Kidney (tissue), 13 donors: ENCODE measurements at regions not wholly inside any gene's neighbourhood (a gene's known extent, or its start where the extent isn't known, plus 50 kb on each side); places are given as distances from the start of the nearest gene placed in this dataset.

Source experiments
- DNase-seq, 5 donors: peaks; one replicate each; pipeline ENCODE4 v3.0.0-alpha.2; 2013 to 2020
- FAIRE-seq: peaks from 2 replicates; lab custom pipeline; 2012; peaks lifted over from hg19 to GRCh38; lab: Jason Lieb, UNC
- H3K27ac ChIP-seq, 2 donors: one replicate each; pipeline ENCODE4 v1.7.0; 2013; ENCODE audit warnings: low read depth in 2 of 2, low read length in 2 of 2, inconsistent platforms in 1 of 2
- H3K27me3 ChIP-seq: one replicate; pipeline ENCODE4 v1.7.1; 2013; ENCODE audit warnings: low read length, inconsistent platforms; ENCODE audit not compliant: control insufficient read depth, insufficient read depth
- H3K36me3 ChIP-seq, 3 donors: one replicate each; pipeline versions ENCODE4 v1.7.0 to v1.7.1; 2013; ENCODE audit warnings: low read length in 3 of 3, control low read depth in 1 of 3, inconsistent platforms in 1 of 3; ENCODE audit not compliant: insufficient read depth in 3 of 3, control insufficient read depth in 2 of 3
- H3K4me1 ChIP-seq, 3 donors: one replicate each; pipeline versions ENCODE4 v1.7.0 to v1.7.1; 2013; ENCODE audit warnings: low read length in 3 of 3, inconsistent platforms in 1 of 3, low read depth in 1 of 3; ENCODE audit not compliant: control insufficient read depth in 2 of 3, insufficient read depth in 2 of 3
- H3K4me3 ChIP-seq, 3 donors: one replicate each; pipeline versions ENCODE4 v1.7.0 to v1.8.1; 2013; ENCODE audit warnings: low read length in 3 of 3, control low read depth in 1 of 3, inconsistent platforms in 1 of 3
- H3K9ac ChIP-seq, 3 donors: one replicate each; pipeline versions ENCODE4 v1.7.0 to v1.7.1; 2013; ENCODE audit warnings: low read length in 3 of 3, control low read depth in 1 of 3, inconsistent platforms in 1 of 3
- H3K9me3 ChIP-seq, 3 donors: one replicate each; pipeline versions ENCODE4 v1.7.0 to v1.7.1; 2013; ENCODE audit warnings: low read length in 3 of 3, control low read depth in 1 of 3, inconsistent platforms in 1 of 3; ENCODE audit not compliant: control insufficient read depth in 2 of 3, insufficient read depth in 1 of 3
- intact Hi-C: fragments of 100-400 bp; cut with DNase I; formaldehyde crosslinking; loops from one replicate; pipeline ENCODE4 v1.11.1; 2022
- TF ChIP-seq, protein P1 (sequence below): IDR thresholded peaks from 3 replicates; pipeline ENCODE4 v1.5.1; 2012; ENCODE audit warnings: mild to moderate bottlenecking, moderate library complexity, borderline replicate concordance; ENCODE audit not compliant: insufficient read depth; ENCODE audit errors: extremely low read depth
- donor health status: control.
- donor health status: control.
- donor health status: control.
- donor health status: control.
- donor health status: control.
- donor health status: DM: yes; HTN: yes; CAD: no.
- donor health status: Normal renal cell carcinoma (clear cell type).

DNA sequence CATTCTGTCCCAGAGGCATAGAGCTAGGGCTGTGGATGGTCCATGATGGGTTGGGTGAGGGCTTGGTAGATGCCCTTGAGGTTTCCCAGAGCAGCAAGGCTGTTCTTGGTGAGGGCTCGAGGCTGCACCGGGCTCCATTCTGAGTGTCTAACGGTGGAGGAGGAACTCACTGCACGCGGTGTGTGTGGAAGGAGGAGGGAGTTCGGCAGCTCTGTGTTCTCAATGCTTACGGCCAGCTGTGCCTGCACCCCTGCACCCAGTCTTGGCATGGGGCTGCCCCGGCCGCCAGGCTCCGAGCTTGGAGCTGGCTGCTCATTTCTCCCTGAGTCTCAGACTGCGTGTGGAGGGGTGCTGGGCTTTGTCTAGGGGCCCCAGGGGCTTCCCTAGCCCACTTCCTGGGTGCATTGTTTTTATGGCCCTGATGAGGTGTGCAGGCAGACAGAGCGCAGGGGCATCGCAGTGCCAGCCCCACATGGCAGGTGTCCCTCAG, 1247.1 kb downstream of the BRD1 start:
- TF ChIP-seq, protein P1, sequence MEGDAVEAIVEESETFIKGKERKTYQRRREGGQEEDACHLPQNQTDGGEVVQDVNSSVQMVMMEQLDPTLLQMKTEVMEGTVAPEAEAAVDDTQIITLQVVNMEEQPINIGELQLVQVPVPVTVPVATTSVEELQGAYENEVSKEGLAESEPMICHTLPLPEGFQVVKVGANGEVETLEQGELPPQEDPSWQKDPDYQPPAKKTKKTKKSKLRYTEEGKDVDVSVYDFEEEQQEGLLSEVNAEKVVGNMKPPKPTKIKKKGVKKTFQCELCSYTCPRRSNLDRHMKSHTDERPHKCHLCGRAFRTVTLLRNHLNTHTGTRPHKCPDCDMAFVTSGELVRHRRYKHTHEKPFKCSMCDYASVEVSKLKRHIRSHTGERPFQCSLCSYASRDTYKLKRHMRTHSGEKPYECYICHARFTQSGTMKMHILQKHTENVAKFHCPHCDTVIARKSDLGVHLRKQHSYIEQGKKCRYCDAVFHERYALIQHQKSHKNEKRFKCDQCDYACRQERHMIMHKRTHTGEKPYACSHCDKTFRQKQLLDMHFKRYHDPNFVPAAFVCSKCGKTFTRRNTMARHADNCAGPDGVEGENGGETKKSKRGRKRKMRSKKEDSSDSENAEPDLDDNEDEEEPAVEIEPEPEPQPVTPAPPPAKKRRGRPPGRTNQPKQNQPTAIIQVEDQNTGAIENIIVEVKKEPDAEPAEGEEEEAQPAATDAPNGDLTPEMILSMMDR, result no peak
- H3K4me1 ChIP-seq, result no peaks in the 10 kb centered on the region
- H3K9ac ChIP-seq, result no peak overlapping the region
- intact Hi-C loops, result no loop called here
- H3K27ac ChIP-seq, result no peak overlapping the region
- H3K36me3 ChIP-seq, result no peaks in the 10 kb centered on the region
- FAIRE-seq (no peak), DNase-seq (peak in 1 of 5 donors; percentile 42)
- no peaks in the 10 kb centered on the region for H3K27me3 ChIP-seq
- H3K9me3 ChIP-seq, result peaks cover 0 to 4% (median 0%) of the 10 kb centered on the region in 3 donors
- no peak overlapping the region for H3K4me3 ChIP-seq

DNA sequence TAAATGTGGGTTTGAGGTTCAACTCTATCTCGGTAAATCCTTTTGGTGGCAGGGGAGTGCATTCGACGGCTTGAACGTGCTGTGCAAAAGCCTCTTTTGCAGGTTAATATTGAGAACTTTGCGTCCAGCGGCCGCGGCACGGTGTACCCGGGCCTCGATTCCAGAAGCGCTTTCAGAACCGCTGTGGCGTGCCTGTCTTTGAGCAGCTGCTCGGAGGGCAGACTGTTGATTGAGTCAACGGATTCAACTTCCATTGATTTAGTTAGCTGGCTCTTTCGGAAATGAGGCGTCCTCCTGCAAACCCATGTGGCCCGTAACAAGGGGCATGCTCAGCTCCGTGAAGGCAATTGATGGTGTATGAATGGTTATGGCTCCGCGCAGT, 1247.8 kb downstream of the BRD1 start:
- intact Hi-C loops, result no loop called here
- Histone ChIP-seq H3K9me3 (peaks cover 0 to under 1% (median 0%) of the 10 kb centered on the region in 3 donors), H3K27ac (no peak overlapping the region), H3K4me3 (no peak overlapping the region), H3K27me3 (no peaks in the 10 kb centered on the region), H3K9ac (no peak overlapping the region), H3K4me1 (no peaks in the 10 kb centered on the region), H3K36me3 (no peaks in the 10 kb centered on the region)
- no peak for FAIRE-seq
- DNase-seq, result peak in 1 of 5 donors; percentile 51
- TF ChIP-seq, protein P1, result no peak

DNA sequence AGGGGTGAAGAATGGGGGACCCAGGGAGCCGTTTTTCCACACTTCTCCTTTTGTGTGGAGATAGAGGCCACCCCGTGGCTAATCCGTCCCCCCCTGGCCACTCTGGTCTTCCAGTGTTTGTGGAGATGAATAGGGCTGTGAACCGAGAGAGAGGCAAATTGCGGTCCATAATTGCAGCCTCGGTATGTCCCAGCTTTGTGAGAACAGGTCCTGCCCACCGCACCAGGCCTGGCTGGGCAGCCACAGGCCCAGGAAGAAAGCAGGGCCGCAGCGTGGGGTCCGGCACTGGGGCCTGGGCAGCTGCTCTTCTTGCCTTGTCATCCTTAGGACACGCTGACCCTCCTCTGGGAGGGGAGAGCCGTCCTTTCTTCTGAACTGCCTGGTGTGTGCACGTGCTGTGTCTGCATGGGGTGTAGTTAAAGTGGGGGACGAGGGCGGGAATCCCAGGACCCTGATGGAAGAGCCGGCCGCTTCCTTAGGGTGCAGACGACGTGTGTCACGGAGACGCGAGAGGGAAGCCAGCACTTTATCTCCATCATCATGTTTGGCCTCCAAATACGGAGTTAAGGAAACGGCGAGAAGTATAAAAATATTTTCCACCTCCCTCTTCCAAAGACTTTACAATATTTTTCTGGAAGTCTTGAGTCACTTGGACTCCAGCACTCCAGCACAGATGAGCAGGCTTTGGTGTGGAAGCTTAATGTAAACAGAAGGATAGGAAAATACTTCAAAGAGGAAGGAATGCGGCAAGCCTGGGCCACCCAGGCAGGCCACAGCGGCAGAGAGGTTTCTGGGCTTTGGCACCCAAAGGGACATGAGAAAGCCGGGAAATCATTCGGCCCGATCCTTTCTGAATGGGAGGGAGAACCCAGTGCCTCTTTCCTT, 1248.4 kb downstream of the BRD1 start:
- intact Hi-C loops, result no loop called here
- H3K4me3 ChIP-seq, result no peak overlapping the region
- H3K36me3 ChIP-seq, result no peaks in the 10 kb centered on the region
- H3K27ac ChIP-seq, result no peak overlapping the region
- H3K9ac ChIP-seq, result no peak overlapping the region
- H3K27me3 ChIP-seq, result peaks cover 2% of the 10 kb centered on the region
- H3K9me3 ChIP-seq, result no peaks in the 10 kb centered on the region
- TF ChIP-seq, protein P1, result no peak
- DNase-seq, result peak in 2 of 5 donors; percentile 22 to 48
- no peaks in the 10 kb centered on the region for H3K4me1 ChIP-seq
- no peak for FAIRE-seq
